Lung (tissue), 11 donors: ENCODE measurements at regions not wholly inside any gene's neighbourhood (a gene's known extent, or its start where the extent isn't known, plus 50 kb on each side); places are given as distances from the start of the nearest gene placed in this dataset.
A peak's percentile ranks its signal among the peaks of the same experiment; 100 is the strongest.

ENCODE experiments used
- ATAC-seq: fragments of 200-7000 bp; cut with Tn5 transposase; one replicate; pipeline ENCODE4 v1.9.1; 2020; ENCODE audit warnings: moderate number of reproducible peaks; ENCODE audit not compliant: insufficient read depth, low FRiP score
- DNase-seq, 3 donors: peaks; one replicate each; pipeline ENCODE4 v3.0.0-alpha.2; 2013 to 2017
- H3K27ac ChIP-seq, 2 donors: one replicate each; pipeline ENCODE4 v1.5.1; 2013; ENCODE audit warnings: mild to moderate bottlenecking in 2 of 2, moderate library complexity in 2 of 2, control low read depth in 1 of 2, inconsistent platforms in 1 of 2, low read depth in 1 of 2, low read length in 1 of 2
- H3K27me3 ChIP-seq, 3 donors: one replicate each; pipeline ENCODE4 v1.5.1; 2013; ENCODE audit warnings: low read length in 2 of 3; ENCODE audit not compliant: control insufficient read depth in 3 of 3, insufficient read depth in 3 of 3
- H3K36me3 ChIP-seq, 4 donors: one replicate each; pipeline ENCODE4 v1.5.1; 2013; ENCODE audit warnings: low read length in 4 of 4, mild to moderate bottlenecking in 1 of 4, moderate library complexity in 1 of 4; ENCODE audit not compliant: control insufficient read depth in 4 of 4, insufficient read depth in 4 of 4
- H3K4me1 ChIP-seq, 5 donors: one replicate each; pipeline ENCODE4 v1.5.1; 2013; ENCODE audit warnings: low read length in 5 of 5, mild to moderate bottlenecking in 2 of 5, moderate library complexity in 1 of 5; ENCODE audit not compliant: control insufficient read depth in 5 of 5, insufficient read depth in 5 of 5
- H3K4me3 ChIP-seq: one replicate; pipeline ENCODE4 v1.5.1; 2013; ENCODE audit warnings: mild to moderate bottlenecking, control low read depth, moderate library complexity
- H3K9ac ChIP-seq, 2 donors: one replicate each; pipeline ENCODE4 v1.5.1; 2013; ENCODE audit warnings: low read length in 2 of 2, control low read depth in 1 of 2; ENCODE audit not compliant: insufficient read depth in 1 of 2
- H3K9me3 ChIP-seq, 4 donors: one replicate each; pipeline ENCODE4 v1.5.1; 2013; ENCODE audit warnings: low read length in 3 of 4, mild to moderate bottlenecking in 1 of 4, moderate library complexity in 1 of 4; ENCODE audit not compliant: control insufficient read depth in 4 of 4, insufficient read depth in 3 of 4
- CTCF ChIP-seq: IDR thresholded peaks from 2 replicates; pipeline ENCODE4 v1.5.1; 2012; ENCODE audit warnings: mild to moderate bottlenecking; ENCODE audit errors: control extremely low read depth, extremely low read depth
- WGBS, 2 donors: extraction: QIAGEN DNeasy Blood & Tissue Kit; methylation state at CpG; one replicate each; pipeline ENCODE4 v1.1.7; 2013; 5-methylcytosine and 5-hydroxymethylcytosine counted together
- donor health status: control.
- donor health status: control.
- donor health status: Bipolar disorder and iron deficiency.
- donor health status: healthy.
- donor health status: DM: yes; HTN: yes; CAD: no.

GRCh38 chr1:106889059-106889458 lies 167.4 kb upstream of the PRMT6 start:
- DNase-seq (no peak), ATAC-seq (no peak)
- 31 to 32% methylated on average over 1 of the region's 1 CpG for WGBS, 2 donors
- TF ChIP-seq CTCF, result no peak
- Histone ChIP-seq H3K4me1 (peaks cover 0 to 15% (median 0%) of the 10 kb centered on the region in 5 donors), H3K9me3 (no peaks in the 10 kb centered on the region), H3K27ac (no peak overlapping the region), H3K27me3 (no peaks in the 10 kb centered on the region), H3K36me3 (no peaks in the 10 kb centered on the region), H3K9ac (no peak overlapping the region), H3K4me3 (no peak overlapping the region)

- H3K9ac ChIP-seq, result no peak overlapping the region
- H3K4me1 ChIP-seq, result peaks cover 0 to 15% (median 0%) of the 10 kb centered on the region in 5 donors
- no peaks in the 10 kb centered on the region for H3K36me3 ChIP-seq
- TF ChIP-seq CTCF, result no peak
- no peak overlapping the region for H3K4me3 ChIP-seq
- 42 to 44% methylated on average over 5 of the region's 5 CpGs for WGBS, 2 donors
- DNase-seq, result peak in 2 of 3 donors; percentile 33 to 59
- ATAC-seq, result no peak
- no peaks in the 10 kb centered on the region for H3K27me3 ChIP-seq
- no peak overlapping the region for H3K27ac ChIP-seq
- no peaks in the 10 kb centered on the region for H3K9me3 ChIP-seq
Measured at GRCh38 chr1:106889583-106889982, 166.9 kb upstream of the PRMT6 start.

DNA sequence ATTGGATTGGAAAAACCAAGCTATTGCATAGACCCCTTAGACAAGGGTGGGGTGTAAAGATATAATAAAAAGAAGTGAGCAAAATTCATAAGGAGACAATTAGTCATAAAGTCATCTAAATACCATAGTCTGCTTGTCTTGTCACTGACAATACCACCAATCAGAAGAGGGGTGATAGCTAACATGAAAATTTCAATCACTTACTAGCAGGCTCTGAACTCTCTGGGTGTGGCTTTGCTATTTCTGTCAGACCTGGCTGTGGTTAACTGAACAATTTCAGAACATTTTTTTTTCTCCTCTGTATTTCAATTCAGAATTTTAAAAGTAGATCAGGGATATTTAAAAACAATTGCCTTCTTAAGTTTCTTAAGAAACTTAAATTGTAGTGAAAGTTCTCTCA lies 158.5 kb upstream of the PRMT6 start:
- Histone ChIP-seq H3K9ac (no peak overlapping the region), H3K27me3 (no peaks in the 10 kb centered on the region), H3K36me3 (no peaks in the 10 kb centered on the region), H3K27ac (no peak overlapping the region), H3K4me3 (no peak overlapping the region), H3K9me3 (no peaks in the 10 kb centered on the region), H3K4me1 (no peaks in the 10 kb centered on the region)
- TF ChIP-seq CTCF, result no peak
- no peak for ATAC-seq
- DNase-seq, result no peak

DNA sequence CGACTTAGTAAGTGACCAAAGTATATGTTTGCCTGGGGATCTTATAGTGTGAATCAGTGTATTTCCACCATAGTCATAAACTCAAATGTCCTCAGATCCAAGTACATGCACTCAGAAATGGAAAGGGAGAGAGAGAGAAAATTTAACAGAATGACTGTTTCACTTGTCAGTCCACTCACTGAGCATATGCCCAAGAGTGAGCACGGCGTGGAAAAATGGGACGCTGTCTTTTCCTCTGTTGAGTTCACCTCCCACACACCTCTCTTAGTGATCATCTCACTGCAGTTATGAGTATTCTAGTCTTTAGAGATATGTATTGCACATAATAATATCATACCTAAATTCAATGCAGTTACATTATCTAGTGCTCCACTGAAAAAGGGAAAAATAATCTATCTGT lies 156.8 kb upstream of the PRMT6 start:
- no peak overlapping the region for H3K27ac ChIP-seq
- ATAC-seq (no peak), DNase-seq (no peak)
- no peak overlapping the region for H3K4me3 ChIP-seq
- no peaks in the 10 kb centered on the region for H3K36me3 ChIP-seq
- no peak overlapping the region for H3K9ac ChIP-seq
- H3K9me3 ChIP-seq, result no peaks in the 10 kb centered on the region
- H3K4me1 ChIP-seq, result no peaks in the 10 kb centered on the region
- TF ChIP-seq CTCF, result no peak
- 86 to 87% methylated on average over 4 of the region's 4 CpGs for WGBS, 2 donors
- no peaks in the 10 kb centered on the region for H3K27me3 ChIP-seq
